NCI-H146 (cell line): ENCODE measurements at regions not wholly inside any gene's neighbourhood (a gene's known extent, or its start where the extent isn't known, plus 50 kb on each side); places are given as distances from the start of the nearest gene placed in this dataset.

Source experiments
- DNase-seq: peaks from one replicate; lab custom pipeline; 2025; lab: John Stamatoyannopoulos, UW

- DNase-seq, result no peak
Observed at GRCh38 chrX:109843963-109844751, 111.1 kb upstream of the ACSL4 start.

- no peak for DNase-seq
Observed at GRCh38 chrX:109844986-109845385, 111.9 kb upstream of the ACSL4 start.

DNA sequence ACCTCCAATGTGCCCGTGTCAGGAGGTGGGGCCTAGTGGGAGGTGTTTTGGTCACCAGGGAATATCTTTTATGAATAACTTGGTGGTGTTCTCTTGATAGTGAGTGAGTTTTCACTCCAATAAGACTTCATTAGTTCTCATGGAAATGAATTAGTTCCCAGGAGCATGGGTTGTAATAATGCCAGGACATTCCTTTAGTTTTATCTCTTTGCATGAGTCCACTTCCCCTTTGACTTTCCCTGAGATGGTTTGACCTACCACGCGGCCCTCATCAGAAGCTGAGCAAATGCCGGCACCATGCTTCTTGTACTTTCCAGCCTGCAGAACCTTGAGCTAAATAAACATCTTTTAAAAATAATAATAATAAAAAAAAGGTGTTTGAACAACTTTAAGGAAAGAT is 112.9 kb upstream of the ACSL4 start:
- DNase-seq, result no peak

GRCh38 chrX:109847257-109848187 is 114.5 kb upstream of the ACSL4 start:
- no peak for DNase-seq

- DNase-seq, result no peak
Observed at GRCh38 chrX:109848461-109849050, 115.5 kb upstream of the ACSL4 start.

DNA sequence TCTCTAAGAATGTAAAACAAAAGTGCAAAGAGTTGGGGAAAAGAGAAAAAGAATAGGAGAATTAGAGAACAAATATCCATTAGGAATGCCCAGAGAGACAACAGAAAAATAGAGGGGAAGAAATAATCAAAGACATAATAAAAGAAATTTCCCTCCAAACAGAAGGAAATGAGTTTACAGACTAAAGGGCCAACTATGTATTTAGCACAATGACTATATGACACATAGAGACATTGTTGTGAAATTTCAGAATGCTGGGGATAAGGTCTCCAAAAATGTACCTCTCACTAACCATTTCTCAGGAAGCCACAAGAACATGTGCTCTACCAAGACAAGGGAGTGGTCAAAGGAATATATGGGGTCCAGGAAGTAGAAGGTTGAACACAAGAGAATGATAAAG is 121.0 kb upstream of the ACSL4 start:
- DNase-seq, result no peak

DNA sequence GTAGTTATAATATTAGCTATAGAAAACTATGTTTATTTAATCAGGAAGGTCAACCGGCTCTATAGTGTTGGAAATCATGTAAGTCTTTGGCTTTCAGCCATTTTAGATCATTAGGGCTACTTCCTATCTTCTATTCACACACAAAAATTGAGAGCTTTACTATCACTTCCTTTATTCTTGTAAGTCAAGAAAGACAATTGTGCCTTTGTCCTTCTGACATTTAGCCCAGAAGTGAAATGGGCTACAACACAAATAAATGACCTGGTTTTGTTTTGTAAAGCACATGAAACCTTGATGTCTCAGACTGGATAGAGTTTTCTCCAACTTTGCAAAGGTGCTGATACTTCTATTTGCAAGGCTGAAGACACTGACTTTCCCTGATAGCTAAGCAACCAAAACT is 122.4 kb upstream of the ACSL4 start:
- DNase-seq, result no peak

DNA sequence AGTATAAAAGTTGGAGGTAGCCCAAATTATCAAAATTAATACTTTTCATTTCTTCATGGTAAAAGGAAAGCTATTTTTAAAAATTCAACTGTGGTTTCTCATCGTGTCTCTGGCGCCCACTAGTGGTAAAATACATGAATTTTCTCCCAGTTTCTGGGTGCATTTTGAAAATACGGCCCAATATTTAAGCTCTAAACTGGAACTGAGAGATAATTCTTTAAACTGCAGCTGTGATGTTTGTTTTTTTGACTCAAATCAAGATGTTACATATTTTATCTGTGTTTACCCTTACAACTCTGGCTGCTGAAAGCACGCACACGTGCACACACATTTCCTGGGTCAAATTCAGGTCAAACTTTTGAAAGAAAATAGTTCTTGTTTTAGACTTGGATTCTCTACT is 123.9 kb upstream of the ACSL4 start:
- no peak for DNase-seq

GRCh38 chrX:109857584-109858228 is 124.6 kb upstream of the ACSL4 start:
- no peak for DNase-seq

DNA sequence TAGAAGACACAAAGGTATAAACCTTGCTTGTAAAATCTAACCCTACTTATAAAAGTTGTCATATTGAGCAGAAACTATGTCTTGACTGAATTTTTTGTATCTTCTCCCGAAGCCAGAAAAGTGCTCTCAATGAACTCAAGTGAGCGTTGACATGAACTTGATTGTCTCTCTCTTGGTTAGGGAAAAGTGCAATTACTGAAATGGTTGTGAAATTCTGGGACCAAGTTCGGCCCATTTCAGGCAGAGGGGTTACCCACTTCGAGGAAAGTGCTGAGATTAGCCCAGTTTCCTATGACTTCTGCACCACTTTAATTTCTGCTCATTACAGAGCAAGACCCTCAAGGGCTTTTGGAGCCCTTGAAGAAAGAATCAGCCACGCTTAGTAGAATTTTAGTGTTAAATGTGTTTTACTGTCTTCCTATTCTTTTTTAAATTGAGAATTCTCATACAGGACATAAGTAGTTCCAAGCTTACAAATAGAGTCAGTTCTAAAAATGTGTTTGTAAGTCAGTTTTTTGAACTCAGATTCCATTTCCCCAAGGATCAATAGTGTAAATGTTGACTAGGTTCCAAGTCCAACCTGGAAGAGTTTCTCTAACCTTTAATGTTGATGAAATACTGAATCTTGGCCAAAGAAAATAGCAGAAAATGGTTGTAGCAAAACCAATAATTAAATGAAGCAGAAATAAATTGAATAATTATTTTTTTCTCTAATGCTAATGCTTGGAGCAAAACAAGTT is 125.7 kb upstream of the ACSL4 start:
- DNase-seq, result no peak

DNA sequence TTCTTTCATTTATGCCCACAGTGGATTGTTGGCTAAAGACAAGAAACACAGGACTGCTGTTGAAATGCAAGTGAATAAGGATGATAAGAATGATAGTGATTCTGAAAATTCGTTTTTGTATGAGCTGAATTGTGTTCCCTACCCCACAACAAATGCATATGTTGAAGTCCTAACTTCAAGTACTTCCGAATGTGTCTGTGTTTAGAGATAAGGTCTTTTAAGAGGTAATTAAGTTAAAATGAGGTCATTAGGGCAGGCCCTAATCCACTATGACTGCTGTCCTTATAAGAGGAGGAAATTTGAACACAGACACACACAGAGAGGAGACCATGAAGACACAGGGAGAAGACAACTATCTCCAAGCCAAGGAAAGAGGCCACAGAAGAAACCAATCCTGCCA is 126.6 kb upstream of the ACSL4 start:
- DNase-seq, result no peak

DNA sequence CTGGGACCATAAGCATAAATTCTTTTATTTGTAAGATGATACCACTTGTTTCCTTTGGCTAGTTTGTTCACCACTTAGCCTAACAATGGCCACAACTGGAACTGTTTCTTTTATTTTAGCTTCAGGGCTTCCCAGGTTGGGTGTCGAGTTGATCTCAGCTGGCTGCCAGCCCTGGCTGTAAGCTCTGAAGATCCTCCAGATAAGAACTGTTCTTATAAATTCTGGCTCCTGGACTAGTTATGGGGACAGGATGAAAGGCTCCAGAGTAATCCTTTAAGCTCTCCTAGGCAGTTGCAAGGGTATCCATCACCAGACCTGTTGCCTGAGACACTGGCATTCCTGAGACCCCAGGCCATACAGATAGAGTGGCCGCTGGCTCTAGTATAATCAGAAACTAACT is 129.4 kb upstream of the ACSL4 start:
- DNase-seq, result no peak

- DNase-seq, result no peak
Observed at GRCh38 chrX:109863811-109864210, 130.8 kb upstream of the ACSL4 start.

DNA sequence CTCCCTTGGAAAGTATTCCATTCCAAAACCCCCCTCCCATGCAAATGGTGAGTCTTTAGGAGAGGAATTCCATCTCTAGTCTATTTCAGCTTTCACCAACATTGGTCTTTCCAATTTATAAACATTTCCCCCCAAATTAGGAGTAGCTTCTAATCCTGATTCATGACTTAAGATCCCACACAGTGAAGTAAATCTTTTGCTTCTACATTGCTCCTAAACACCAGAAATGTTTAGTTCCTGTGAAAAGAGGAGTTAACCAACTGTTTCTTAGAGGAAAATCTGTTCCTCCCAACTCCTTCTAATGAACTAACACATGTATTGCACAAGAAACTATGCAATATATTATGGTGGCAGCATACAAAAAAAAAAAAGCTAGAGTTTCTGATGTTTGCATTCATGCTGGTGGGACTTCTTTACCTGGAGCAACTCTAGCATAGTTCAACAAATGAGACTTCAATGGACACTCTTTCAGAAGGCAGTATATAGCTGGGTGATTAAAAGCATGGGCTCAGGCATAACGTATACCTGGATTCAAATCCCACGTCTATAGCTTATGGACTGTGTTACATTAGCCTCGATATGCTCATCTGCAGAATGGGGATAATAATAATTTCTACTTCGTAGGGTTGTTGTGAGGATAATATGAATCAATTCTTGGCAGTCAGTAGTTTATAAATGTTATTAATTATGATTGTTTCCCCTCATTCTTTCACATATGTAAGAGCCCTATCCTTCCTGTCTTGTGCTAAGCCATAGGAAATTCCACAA is 131.6 kb upstream of the TMEM164 start:
- DNase-seq, result no peak

DNA sequence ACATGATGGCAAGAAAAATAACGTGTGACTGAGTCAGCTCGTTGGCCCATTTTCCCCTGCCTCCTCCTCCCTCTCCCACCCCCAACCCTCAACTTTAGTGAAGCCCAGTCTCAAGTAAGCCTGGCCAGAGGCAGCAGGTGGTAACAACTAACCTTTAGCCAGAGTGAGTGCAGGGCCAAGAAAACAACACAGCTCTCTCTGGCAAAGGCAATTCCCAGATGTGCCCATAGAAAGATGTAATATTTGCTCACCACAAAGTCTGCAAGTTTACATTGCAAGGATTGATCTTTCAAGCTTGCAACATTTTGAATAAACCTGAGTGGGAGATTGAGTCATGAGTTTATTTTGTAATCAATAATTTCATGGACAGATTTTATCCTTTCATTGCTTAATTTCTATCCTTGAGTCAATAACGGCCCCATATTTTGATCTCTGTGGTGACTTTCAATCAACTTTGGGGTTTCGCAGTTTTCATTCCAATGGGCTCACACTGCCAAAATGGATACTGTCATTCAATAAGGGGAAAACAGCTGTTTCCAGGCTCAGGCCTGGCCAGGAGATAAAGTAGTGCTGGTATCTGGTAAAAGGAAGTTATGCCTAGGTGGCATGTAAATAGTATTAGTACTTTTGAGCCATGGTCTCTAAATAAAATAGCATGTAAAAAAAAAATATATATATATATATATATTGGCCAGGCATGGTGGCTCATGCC is 130.7 kb upstream of the TMEM164 start:
- DNase-seq, result no peak

DNA sequence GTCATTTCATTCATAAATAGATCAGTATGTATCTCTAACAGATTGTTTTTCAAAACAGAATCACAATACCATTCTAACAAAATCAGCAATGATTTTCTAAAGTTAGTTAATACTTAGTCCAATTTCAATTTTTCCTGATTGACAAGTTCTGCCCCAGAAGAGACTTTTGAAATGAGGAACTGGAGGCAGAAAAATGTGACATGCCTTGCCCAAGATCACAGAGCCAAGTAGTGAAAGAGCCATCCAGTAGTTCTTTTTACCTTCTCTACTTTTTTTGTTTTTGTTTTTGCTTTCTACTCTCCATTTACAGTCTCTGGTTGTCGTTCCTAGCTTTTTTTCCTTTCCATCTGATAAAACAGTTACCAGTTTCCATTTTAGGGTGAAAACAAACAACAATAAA is 129.3 kb upstream of the TMEM164 start:
- no peak for DNase-seq

DNA sequence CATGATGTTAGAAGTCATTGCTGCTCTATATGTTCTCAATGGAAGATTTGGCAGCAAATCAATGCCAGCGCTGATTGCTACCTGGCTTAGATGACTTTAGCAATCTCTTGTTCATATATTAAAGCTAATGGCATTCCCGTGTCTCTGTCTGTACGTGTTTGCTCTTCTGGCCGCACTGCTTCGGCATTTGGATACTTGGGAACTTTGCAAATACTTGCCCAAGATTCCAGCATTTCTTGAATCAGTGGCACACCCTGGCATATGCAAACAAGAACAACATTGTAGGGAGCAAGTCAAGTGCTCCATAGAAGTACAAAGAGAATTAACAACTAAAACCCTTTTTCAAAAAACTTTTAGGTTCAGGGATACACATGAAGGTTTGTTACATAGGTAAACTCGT is 128.9 kb upstream of the TMEM164 start:
- DNase-seq, result no peak

GRCh38 chrX:109874548-109874947 is 128.4 kb upstream of the TMEM164 start:
- no peak for DNase-seq

DNA sequence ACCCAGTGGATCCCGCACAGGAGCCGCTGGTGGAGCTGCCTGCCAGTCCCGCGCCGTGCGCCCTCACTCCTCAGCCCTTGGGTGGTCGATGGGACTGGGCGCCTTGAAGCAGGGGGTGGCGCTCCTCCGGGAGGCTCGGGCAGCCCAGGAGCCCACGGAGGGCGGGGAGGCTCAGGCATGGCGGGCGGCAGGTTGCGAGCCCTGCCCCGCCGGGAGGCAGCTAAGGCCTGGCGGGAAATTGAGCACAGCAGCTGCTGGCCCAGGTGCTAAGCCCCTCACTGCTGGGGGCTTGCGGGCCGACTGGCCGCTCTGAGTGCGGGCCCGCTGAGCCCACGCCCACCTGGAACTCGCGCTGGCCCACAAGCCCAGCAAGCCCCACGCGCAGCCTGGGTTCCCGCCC is 127.1 kb upstream of the TMEM164 start:
- DNase-seq, result no peak

DNA sequence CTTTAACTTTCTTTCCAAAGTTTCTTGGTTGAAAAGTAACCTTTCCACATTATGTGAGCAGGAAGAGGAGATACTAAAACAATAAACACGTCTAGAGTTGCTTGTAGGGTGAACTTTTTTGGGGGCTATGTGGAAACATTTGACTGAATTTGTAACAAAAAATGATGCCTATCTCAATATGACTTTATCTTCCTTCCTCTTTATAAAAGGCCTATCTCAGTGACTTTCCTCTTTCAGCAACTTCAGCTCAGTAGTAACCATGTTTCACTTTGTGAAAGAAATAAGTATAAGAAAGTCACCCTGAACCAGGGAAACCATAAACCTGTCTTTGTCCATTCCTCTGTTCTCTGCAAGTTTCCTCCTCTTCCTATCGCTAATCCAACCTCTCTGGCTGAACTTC is 124.7 kb upstream of the TMEM164 start:
- DNase-seq, result no peak
